WI38 (cell line): ENCODE measurements at regions not wholly inside any gene's neighbourhood (a gene's known extent, or its start where the extent isn't known, plus 50 kb on each side); places are given as distances from the start of the nearest gene placed in this dataset.
"Not testable (repeated sequence)": the region's sequence is repeated elsewhere in the genome, so short reads cannot be mapped to it uniquely, and the experiment has no call there.

Experiments used
- H3K4me3 ChIP-seq: 2 replicates; pipeline ENCODE4 v1.5.1; 2011; ENCODE audit warnings: low read depth, mild to moderate bottlenecking, control low read depth, low read length
- CTCF ChIP-seq: IDR thresholded peaks from 2 replicates; pipeline ENCODE4 v1.5.1; 2012; ENCODE audit warnings: low read depth, mild to moderate bottlenecking, control low read depth, low read length

GRCh38 chrX:109049903-109050302, 313.5 kb upstream of the IRS4 start:
- no peak for TF ChIP-seq CTCF
- no peak overlapping the region for H3K4me3 ChIP-seq

GRCh38 chrX:109049416-109049815, 313.1 kb upstream of the IRS4 start:
- H3K4me3 ChIP-seq: no peak overlapping the region
- TF ChIP-seq CTCF: no peak

- TF ChIP-seq CTCF: no peak
Observed at GRCh38 chrX:109040057-109040456, 303.7 kb upstream of the IRS4 start.

GRCh38 chrX:109036624-109037023, 300.3 kb upstream of the IRS4 start:
- no peak for TF ChIP-seq CTCF
- no peak overlapping the region for H3K4me3 ChIP-seq

More at GRCh38 chrX:109040057-109040456, 303.7 kb upstream of the IRS4 start:
- no peak overlapping the region for H3K4me3 ChIP-seq

GRCh38 chrX:108993909-108994308, 257.5 kb upstream of the IRS4 start:
- H3K4me3 ChIP-seq: no peak overlapping the region
- TF ChIP-seq CTCF: no peak

- not testable (repeated sequence) for H3K4me3 ChIP-seq
Observed at GRCh38 chrX:108972899-108973298, 236.5 kb upstream of the IRS4 start.

- no peak for TF ChIP-seq CTCF
- no peak overlapping the region for H3K4me3 ChIP-seq
Observed at GRCh38 chrX:108947205-108947604, 210.8 kb upstream of the IRS4 start.

- TF ChIP-seq CTCF: no peak
- no peak overlapping the region for H3K4me3 ChIP-seq
Observed at GRCh38 chrX:108946531-108946930, 210.2 kb upstream of the IRS4 start.
